ENCODE measurements at regions not wholly inside any gene's neighbourhood (a gene's known extent, or its start where the extent isn't known, plus 50 kb on each side); places are given as distances from the start of the nearest gene placed in this dataset.

- H3K36me3 ChIP-seq: no peaks in the 10 kb centered on the region
- DNase-seq (ENCODE audit: low spot score in 2 of 2): no peak
- peaks cover 0 to 3% (median 0%) of the 10 kb centered on the region in 4 donors for H3K4me1 ChIP-seq
- H3K4me3 ChIP-seq: no peak overlapping the region
- H3K9me3 ChIP-seq: no peaks in the 10 kb centered on the region
- H3K27ac ChIP-seq: no peak overlapping the region
- H3K27me3 ChIP-seq: no peaks in the 10 kb centered on the region
- TF ChIP-seq POLR2A (IDR thresholded peaks at IDR 0.05) (no peak), EP300 (IDR thresholded peaks at IDR 0.05) (no peak), CTCF (IDR thresholded peaks at IDR 0.05) (no peak)
These were observed 297.1 kb upstream of the ROPN1 start for GRCh38 chr3:124288996-124289395.

GRCh38 chr3:124291008-124291407 is 299.1 kb upstream of the ROPN1 start:
- H3K9me3 ChIP-seq: no peaks in the 10 kb centered on the region
- H3K27me3 ChIP-seq: no peaks in the 10 kb centered on the region
- H3K36me3 ChIP-seq: no peaks in the 10 kb centered on the region
- H3K4me1 ChIP-seq: no peaks in the 10 kb centered on the region
- 79% methylated on average over 2 of the region's 2 CpGs for WGBS, 2 donors
- H3K4me3 ChIP-seq: no peak overlapping the region
- TF ChIP-seq EP300 (IDR thresholded peaks at IDR 0.05): no peak
- H3K27ac ChIP-seq: no peak overlapping the region
- no peak for DNase-seq (ENCODE audit: low spot score in 2 of 2)

GRCh38 chr3:124292329-124292728 is 300.4 kb upstream of the ROPN1 start:
- 93% methylated on average over 4 of the region's 4 CpGs for WGBS, 2 donors
- Histone ChIP-seq H3K4me3 (no peak overlapping the region), H3K27ac (no peak overlapping the region), H3K27me3 (no peaks in the 10 kb centered on the region), H3K4me1 (peaks cover 0 to 1% (median 0%) of the 10 kb centered on the region in 4 donors), H3K36me3 (no peaks in the 10 kb centered on the region), H3K9me3 (no peaks in the 10 kb centered on the region)
- no peak for TF ChIP-seq CTCF (IDR thresholded peaks at IDR 0.05)
- no peak for TF ChIP-seq POLR2A (IDR thresholded peaks at IDR 0.05)
- TF ChIP-seq EP300 (IDR thresholded peaks at IDR 0.05): no peak
- no peak for DNase-seq (ENCODE audit: low spot score in 2 of 2)

GRCh38 chr3:124293584-124293983 is 301.7 kb upstream of the ROPN1 start:
- WGBS, 2 donors: 54 to 61% methylated on average over 2 of the region's 2 CpGs
- H3K4me1 ChIP-seq: peaks cover 0 to 7% (median 0%) of the 10 kb centered on the region in 4 donors
- H3K36me3 ChIP-seq: no peaks in the 10 kb centered on the region
- no peaks in the 10 kb centered on the region for H3K9me3 ChIP-seq
- no peak for DNase-seq (ENCODE audit: low spot score in 2 of 2)
- H3K27me3 ChIP-seq: no peaks in the 10 kb centered on the region
- TF ChIP-seq EP300 (IDR thresholded peaks at IDR 0.05) (no peak), CTCF (IDR thresholded peaks at IDR 0.05) (no peak), POLR2A (IDR thresholded peaks at IDR 0.05) (no peak)
- no peak overlapping the region for H3K27ac ChIP-seq
- no peak overlapping the region for H3K4me3 ChIP-seq

GRCh38 chr3:124295362-124295761 is 303.4 kb upstream of the ROPN1 start:
- H3K4me3 ChIP-seq: no peak overlapping the region
- no peaks in the 10 kb centered on the region for H3K9me3 ChIP-seq
- TF ChIP-seq POLR2A (IDR thresholded peaks at IDR 0.05): no peak
- no peak for TF ChIP-seq EP300 (IDR thresholded peaks at IDR 0.05)
- TF ChIP-seq CTCF (IDR thresholded peaks at IDR 0.05): no peak
- no peak overlapping the region for H3K27ac ChIP-seq
- no peak for DNase-seq (ENCODE audit: low spot score in 2 of 2)
- WGBS, 2 donors: 86 to 95% methylated on average over 3 of the region's 3 CpGs
- no peaks in the 10 kb centered on the region for H3K27me3 ChIP-seq
- H3K4me1 ChIP-seq: peaks cover 0 to 7% (median 0%) of the 10 kb centered on the region in 4 donors
- no peaks in the 10 kb centered on the region for H3K36me3 ChIP-seq

GRCh38 chr3:124296406-124296805 is 304.5 kb upstream of the ROPN1 start:
- no peak for DNase-seq (ENCODE audit: low spot score in 2 of 2)
- H3K36me3 ChIP-seq: no peaks in the 10 kb centered on the region
- H3K4me1 ChIP-seq: peaks cover 0 to 7% (median 0%) of the 10 kb centered on the region in 4 donors
- TF ChIP-seq POLR2A (IDR thresholded peaks at IDR 0.05) (no peak), CTCF (IDR thresholded peaks at IDR 0.05) (no peak), EP300 (IDR thresholded peaks at IDR 0.05) (no peak)
- no peak overlapping the region for H3K4me3 ChIP-seq
- H3K9me3 ChIP-seq: no peaks in the 10 kb centered on the region
- no peak overlapping the region for H3K27ac ChIP-seq
- H3K27me3 ChIP-seq: no peaks in the 10 kb centered on the region
- 88 to 89% methylated on average over 7 of the region's 7 CpGs for WGBS, 2 donors
